HG02588 (cell line): ENCODE measurements at regions not wholly inside any gene's neighbourhood (a gene's known extent, or its start where the extent isn't known, plus 50 kb on each side); places are given as distances from the start of the nearest gene placed in this dataset.
A peak's percentile ranks its signal among the peaks of the same experiment; 100 is the strongest.

ENCODE experiments used
- ATAC-seq: cut with Tn5 transposase; IDR thresholded peaks from one replicate; pipeline ENCODE4 v1.9.1; 2021; ENCODE audit warnings: mild to moderate bottlenecking, moderate library complexity; ENCODE audit not compliant: unreplicated experiment

- ATAC-seq, result peak; percentile 84
Measured at GRCh38 chr9:110110154-110110553, 97.8 kb downstream of the C9orf152 start.

DNA sequence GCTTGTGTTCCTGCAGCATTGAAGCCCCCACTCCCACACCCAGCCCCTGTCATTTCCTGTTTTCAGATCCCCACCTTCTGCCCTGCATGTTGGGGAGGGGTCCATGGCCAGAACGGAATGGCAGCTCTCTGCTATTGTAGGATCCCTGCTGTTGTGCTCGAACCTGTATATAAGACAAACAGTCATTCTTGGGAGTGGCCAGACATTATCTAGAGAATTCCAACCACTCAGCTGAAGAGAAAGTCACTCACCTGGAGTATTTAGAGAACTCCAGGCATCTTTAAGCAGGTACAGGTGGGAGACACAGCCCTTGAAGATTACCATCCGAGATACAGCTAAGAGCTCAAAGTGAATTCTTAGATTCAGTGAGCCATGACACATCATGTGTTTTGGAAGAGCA, 96.1 kb downstream of the C9orf152 start:
- no peak for ATAC-seq

DNA sequence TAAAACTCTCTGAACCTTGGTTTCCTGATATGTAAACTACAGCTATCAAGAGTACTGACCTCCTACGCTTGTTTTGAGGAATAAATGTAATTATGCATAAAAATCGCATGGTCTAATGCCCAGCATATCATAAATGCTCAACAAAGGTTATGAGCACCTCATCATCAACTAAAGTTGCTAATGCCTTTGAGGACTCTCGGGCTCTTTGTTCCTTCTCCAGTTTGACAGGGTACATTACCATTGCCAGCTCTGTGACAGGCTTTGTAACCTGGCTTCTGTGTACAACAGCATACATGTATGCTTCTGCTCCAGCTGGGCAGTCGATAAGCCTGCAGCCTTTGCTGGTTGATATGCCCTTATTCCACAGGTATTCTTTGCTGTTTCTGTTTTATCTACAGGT, 95.2 kb downstream of the C9orf152 start:
- ATAC-seq, result no peak

- ATAC-seq, result no peak
Measured at GRCh38 chr9:110114086-110114858, 93.7 kb downstream of the C9orf152 start.

- no peak for ATAC-seq
Measured at GRCh38 chr9:110114859-110115201, 93.1 kb downstream of the C9orf152 start.

DNA sequence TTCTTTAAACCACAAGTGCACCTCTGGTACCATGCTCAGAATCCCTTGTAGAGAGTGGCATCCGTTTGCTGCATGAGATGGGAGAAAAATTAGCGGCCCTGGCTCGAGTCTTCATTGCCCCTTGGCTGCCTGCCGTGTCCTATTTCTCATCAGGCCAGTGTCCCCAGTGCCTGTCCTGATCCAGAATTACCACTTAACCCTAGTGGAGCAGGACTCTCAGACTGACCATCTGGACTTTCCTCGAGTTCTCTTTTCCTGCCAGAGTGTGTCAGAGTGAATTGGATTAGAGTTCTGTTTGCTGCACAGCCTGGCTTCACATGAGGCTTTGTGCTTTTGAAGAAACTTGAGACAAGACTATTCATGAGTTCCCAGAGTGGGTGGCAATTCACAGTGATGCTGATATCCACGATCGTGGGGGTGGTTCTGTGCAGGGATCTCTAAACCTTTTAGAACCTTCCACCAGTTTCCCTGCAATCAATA, 92.6 kb downstream of the C9orf152 start:
- no peak for ATAC-seq

GRCh38 chr9:110115826-110116542, 92.0 kb downstream of the C9orf152 start:
- no peak for ATAC-seq

DNA sequence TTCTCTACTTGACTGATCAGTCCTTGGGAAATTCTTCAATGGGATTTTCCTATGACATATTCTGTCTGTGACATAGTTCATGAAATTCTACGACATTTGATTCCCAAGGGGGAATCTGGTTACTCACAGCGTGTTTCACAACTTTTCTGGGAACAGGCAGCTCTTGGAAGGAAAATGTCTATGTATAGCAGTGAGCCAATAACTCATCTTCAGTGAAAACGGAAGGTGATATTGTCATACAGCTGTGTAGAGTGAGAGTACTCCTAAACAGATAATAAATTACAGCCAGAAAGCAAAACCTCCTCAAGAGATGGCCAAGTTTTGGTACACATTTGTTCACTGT, 91.4 kb downstream of the C9orf152 start:
- no peak for ATAC-seq

- no peak for ATAC-seq
Measured at GRCh38 chr9:110121170-110121569, 86.8 kb downstream of the C9orf152 start.

GRCh38 chr9:110123341-110124095, 84.4 kb downstream of the C9orf152 start:
- ATAC-seq, result no peak

GRCh38 chr9:110124439-110124838, 83.5 kb downstream of the C9orf152 start:
- no peak for ATAC-seq

- ATAC-seq, result no peak
Measured at GRCh38 chr9:110125207-110125751, 82.7 kb downstream of the C9orf152 start.

DNA sequence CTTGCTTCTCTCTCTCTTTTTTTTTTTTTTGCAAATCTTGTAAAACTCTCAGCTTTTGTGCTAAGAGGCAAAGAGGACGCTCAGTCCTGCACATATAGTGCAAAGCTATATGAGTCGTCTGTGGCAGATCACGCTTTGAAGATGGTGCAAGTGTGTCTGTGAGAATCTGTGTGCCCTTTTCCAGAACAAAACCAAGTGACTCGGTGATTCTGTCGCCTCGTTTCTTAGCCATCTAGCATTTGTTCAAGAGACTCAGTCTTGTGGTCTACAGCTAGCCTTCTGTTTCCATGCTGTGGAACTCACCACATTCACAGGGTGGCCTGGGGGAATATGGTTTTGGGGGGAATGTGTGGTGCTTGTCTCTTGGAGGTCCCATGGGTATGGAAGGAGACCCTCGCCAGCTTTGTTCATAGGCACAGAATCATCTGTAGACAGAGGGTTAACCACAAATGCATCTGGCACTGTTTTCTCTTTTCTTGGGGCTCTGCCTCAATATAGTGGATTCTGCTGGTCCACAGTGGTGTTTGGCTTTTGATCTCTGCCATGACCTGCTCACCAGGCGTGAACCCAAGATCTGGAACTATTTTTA, 82.1 kb downstream of the C9orf152 start:
- ATAC-seq, result no peak

DNA sequence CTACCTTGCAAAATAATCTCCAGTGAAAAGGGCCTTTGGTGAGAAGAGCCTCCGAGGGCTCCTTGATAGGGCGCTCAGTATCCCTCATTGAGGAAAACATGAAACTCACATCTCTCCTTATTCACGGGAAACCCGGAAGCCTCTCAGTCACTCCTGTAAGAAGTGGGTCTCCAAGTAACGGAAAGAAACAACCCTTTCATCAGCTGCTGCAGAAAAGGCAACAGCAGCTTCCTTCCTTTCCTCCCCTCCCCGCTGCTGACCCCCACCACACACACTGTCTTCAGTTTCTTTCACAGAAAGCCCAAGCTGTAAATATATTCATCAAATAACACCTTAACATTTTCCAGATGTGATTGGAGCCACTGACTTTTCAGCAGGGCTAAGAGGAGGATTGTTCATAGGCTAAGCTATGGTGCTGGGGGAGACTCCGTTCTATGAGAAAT, 81.4 kb downstream of the C9orf152 start:
- ATAC-seq, result no peak

DNA sequence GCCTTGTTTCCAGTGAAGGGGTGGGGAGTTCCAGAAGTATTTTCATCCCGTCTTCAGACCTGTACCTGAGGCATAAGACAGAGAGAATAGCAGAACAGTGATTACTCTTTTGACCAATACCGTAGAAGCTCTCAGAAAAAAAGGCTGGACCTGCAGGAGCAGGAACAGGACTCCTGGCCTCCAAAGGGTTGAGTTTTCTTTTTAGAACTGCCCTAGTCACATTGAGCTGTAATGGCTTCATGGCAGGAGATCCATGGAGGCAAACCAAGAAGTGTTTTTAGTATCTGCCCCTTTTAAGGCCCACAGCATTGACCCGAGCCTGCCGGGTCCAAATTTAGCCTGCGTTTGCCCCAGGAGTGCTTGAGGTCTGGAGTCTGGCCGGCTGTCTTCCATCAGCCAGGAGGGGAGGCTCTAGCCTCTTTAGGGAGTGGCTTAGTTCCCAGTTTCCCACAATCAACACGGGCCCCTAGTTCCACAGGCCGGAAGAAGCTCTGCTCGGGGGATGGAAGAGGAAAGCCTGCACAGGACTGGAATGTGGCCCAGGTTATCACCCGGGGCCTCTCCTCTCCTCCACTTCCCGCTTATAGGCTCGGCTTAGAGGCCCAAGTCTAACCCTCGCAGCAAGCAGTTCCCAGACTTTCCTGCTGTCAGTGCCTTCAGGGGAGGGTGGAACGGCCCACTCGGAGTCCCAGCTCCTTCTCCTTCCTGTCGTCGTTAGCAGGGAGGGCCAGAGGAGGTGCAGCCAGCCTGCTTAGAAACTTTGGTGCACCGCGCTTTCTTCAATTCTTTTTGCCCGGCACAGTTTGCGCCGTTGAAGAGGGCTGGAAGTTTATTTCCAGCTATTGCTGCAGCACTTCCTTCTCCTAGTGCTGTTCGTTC, 80.7 kb downstream of the C9orf152 start:
- ATAC-seq, result no peak

DNA sequence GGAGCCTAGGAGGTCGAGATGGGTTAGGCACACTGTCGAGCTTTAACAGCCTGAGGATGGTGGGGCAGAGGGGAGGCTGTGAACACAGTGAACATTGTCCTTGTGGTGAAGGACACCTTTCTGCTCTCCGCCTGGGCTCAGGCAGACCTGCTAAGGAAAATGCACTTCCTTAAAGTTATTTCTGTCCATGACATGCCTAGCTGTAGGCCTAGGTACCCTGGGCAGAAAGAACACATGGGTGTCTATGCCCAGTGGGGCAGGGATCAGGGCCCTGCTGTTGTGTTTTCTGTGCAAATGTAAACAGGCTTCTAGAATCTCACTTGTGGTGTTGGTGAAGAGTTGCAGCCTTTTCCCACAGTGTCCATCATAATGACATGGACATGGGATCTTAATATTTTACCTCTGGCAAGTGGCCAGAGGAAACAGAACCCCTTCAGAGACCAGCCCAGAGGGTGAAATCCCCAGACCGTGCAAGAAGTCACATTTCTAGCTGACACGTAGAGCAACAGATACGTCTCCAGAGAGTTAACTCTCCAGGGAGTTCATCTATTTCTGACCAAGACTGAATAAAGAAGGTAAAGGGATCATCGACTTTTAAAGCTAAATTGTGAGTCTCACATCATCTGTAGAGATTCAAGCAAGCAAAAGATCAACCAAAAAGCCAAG, 79.2 kb downstream of the C9orf152 start:
- ATAC-seq, result peak; percentile 84

- peak; percentile 16 for ATAC-seq
Measured at GRCh38 chr9:110129425-110129824, 78.5 kb downstream of the C9orf152 start.

DNA sequence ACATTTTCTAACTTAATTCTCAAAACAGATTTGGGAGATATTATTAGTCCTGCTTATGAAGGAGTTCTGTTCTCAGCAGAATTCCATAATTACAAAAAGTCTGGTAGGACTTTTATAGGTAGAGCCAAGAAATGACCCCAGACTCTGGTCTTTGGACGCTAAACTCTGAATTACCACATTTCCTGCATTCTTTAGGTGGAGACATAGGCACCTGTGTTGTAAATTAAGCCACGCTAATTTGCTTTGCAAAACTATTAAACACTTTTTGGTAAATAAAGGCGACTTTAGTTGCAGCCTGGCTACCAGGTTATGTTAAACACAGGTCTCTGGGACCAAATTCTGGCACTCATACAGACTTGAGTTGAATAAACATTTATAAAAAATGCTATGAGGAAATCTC, 77.7 kb downstream of the C9orf152 start:
- ATAC-seq, result no peak

DNA sequence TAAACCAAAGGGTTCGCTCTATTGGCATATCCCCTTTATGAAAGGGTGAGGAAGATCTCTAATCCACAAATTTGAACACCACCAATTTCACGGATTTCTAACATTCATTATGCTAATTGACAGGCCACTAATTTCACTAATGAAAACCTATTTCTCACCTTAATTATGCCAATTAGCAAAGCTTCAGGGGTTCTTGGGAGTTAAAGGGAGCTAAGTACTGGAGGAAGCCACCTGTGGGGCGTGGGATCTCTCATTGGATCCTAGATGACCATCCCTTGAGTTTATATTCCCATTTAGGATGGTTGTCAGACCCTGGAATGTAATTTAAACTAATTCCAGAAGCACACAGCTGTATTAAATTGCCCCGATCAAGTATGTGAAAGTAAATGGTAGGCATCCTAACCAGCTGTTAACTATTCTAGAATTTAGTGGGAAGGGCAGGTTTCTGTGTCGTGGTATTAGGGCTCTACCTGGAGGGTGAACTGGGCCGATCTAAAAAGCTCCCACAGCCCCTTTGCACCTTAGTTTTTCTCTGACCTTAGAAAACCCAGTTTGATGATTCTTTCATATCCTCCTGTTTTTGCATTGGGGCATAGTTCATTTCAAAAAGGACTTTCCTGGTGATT, 77.1 kb downstream of the C9orf152 start:
- ATAC-seq, result no peak
